ENCODE measurements at regions not wholly inside any gene's neighbourhood (a gene's known extent, or its start where the extent isn't known, plus 50 kb on each side); places are given as distances from the start of the nearest gene placed in this dataset.

DNA sequence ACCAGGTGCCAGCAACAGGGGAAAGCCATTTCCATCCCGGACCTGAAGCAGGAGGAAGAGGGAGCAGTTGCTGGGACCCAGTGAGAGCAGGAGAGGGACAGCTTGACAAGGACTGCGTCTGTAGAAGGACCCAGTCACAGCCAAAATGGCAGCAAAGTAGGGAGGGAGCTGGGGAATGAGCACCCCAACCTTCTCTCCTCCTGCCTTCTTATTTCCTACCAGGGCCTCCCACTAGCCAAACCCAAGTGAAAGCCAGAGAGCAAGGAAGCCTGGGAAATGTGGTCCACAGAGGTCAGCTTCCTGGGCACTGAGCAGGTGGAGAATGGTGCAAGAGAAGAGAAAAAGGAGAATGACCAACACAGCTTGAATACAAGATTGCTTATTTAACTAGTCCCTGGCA is 108.5 kb upstream of the MYL2 start:
- H4K20me1 ChIP-seq (ENCODE audit: insufficient read depth), result no peaks in the 10 kb centered on the region
- no peaks in the 10 kb centered on the region for H3K27me3 ChIP-seq (ENCODE audit: insufficient read depth, low read depth)
- H3K36me3 ChIP-seq (ENCODE audit: insufficient read depth), result no peaks in the 10 kb centered on the region
- H3K79me2 ChIP-seq (ENCODE audit: insufficient read depth, low read depth), result no peaks in the 10 kb centered on the region
- H2AFZ ChIP-seq (ENCODE audit: low read depth), result no peak overlapping the region
- H3K9ac ChIP-seq, result no peak overlapping the region
- H3K4me3 ChIP-seq (IDR thresholded peaks at IDR 0.05; ENCODE audit: insufficient read depth, low read depth, low read length), result no peak overlapping the region
- H3K27ac ChIP-seq, result no peak overlapping the region
- H3K4me2 ChIP-seq, result no peak overlapping the region
- TF ChIP-seq, protein P1, sequence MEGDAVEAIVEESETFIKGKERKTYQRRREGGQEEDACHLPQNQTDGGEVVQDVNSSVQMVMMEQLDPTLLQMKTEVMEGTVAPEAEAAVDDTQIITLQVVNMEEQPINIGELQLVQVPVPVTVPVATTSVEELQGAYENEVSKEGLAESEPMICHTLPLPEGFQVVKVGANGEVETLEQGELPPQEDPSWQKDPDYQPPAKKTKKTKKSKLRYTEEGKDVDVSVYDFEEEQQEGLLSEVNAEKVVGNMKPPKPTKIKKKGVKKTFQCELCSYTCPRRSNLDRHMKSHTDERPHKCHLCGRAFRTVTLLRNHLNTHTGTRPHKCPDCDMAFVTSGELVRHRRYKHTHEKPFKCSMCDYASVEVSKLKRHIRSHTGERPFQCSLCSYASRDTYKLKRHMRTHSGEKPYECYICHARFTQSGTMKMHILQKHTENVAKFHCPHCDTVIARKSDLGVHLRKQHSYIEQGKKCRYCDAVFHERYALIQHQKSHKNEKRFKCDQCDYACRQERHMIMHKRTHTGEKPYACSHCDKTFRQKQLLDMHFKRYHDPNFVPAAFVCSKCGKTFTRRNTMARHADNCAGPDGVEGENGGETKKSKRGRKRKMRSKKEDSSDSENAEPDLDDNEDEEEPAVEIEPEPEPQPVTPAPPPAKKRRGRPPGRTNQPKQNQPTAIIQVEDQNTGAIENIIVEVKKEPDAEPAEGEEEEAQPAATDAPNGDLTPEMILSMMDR (conservative IDR thresholded peaks at IDR 0.05; ENCODE audit: low read depth, low read length), result no peak
- no peaks in the 10 kb centered on the region for H3K4me1 ChIP-seq (ENCODE audit: low read depth, poor library complexity, severe bottlenecking)

DNA sequence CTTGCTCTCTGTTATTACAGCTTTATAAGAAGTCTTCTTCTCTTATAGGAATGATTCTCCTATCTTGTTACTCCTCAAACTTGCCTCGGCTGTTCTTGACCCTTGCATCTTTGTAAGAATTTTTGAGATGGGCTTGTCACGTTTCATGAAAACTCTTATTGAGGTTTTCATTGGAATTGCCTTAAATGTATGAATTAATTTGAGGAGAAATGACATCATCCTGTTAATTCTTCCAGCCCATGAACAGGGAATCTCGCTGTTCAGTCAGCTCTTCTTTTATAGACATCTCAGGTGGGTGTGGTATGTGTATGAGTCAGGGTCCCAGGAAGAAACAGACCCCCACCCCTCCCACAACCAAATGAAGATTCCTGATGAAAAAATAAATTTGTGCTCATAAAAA is 107.1 kb upstream of the MYL2 start:
- Histone ChIP-seq H3K27me3 (ENCODE audit: insufficient read depth, low read depth) (no peaks in the 10 kb centered on the region), H3K79me2 (ENCODE audit: insufficient read depth, low read depth) (no peaks in the 10 kb centered on the region)

DNA sequence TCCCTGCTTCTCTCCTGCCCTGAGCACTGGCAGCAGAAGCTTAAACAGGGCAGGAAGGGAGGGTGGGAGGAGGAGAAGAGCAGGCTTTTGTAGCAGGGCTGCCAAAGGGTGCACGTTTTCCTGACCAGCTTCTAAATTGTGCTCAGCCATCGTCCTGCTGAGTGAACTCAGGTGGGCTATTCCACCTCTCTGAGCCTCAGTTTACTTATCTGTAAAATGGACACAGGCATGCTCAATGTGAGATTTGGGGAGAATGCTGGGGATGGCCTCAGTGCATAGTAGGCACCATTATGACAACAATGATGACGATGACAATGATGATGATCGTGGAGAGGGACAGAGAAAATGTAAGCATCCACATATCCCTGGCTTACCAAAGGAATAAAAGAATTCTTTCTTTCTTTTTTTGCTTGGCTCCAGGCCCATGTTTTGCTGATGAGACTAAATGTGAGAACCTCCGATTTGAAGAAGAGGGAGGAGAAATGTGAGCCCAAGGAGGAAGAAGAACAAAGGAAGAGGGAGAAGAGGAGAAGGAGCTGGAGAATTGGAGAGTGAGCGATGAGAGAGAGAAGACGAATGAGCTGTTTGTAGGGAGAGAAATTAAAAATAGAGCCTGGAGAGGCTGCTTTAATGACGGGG is 105.5 kb upstream of the MYL2 start:
- H3K4me1 ChIP-seq (ENCODE audit: low read depth, poor library complexity, severe bottlenecking), result no peaks in the 10 kb centered on the region
- H3K36me3 ChIP-seq (ENCODE audit: insufficient read depth), result no peaks in the 10 kb centered on the region
- no peak overlapping the region for H3K27ac ChIP-seq
- TF ChIP-seq, protein P1 (conservative IDR thresholded peaks at IDR 0.05; ENCODE audit: low read depth, low read length), result no peak
- no peak overlapping the region for H3K9ac ChIP-seq
- no peaks in the 10 kb centered on the region for H3K79me2 ChIP-seq (ENCODE audit: insufficient read depth, low read depth)
- no peak overlapping the region for H2AFZ ChIP-seq (ENCODE audit: low read depth)
- no peaks in the 10 kb centered on the region for H3K27me3 ChIP-seq (ENCODE audit: insufficient read depth, low read depth)
- H3K4me2 ChIP-seq, result no peak overlapping the region
- H3K4me3 ChIP-seq (IDR thresholded peaks at IDR 0.05; ENCODE audit: insufficient read depth, low read depth, low read length), result no peak overlapping the region
- no peaks in the 10 kb centered on the region for H4K20me1 ChIP-seq (ENCODE audit: insufficient read depth)

More for the DNA sequence above, 107.1 kb upstream of the MYL2 start:
- H3K4me2 ChIP-seq, result no peak overlapping the region
- no peak overlapping the region for H3K9ac ChIP-seq
- H4K20me1 ChIP-seq (ENCODE audit: insufficient read depth), result no peaks in the 10 kb centered on the region
- H3K27ac ChIP-seq, result no peak overlapping the region
- TF ChIP-seq, protein P1 (conservative IDR thresholded peaks at IDR 0.05; ENCODE audit: low read depth, low read length), result no peak
- no peak overlapping the region for H2AFZ ChIP-seq (ENCODE audit: low read depth)
- H3K4me1 ChIP-seq (ENCODE audit: low read depth, poor library complexity, severe bottlenecking), result no peaks in the 10 kb centered on the region
- no peak overlapping the region for H3K4me3 ChIP-seq (IDR thresholded peaks at IDR 0.05; ENCODE audit: insufficient read depth, low read depth, low read length)
- no peaks in the 10 kb centered on the region for H3K36me3 ChIP-seq (ENCODE audit: insufficient read depth)

DNA sequence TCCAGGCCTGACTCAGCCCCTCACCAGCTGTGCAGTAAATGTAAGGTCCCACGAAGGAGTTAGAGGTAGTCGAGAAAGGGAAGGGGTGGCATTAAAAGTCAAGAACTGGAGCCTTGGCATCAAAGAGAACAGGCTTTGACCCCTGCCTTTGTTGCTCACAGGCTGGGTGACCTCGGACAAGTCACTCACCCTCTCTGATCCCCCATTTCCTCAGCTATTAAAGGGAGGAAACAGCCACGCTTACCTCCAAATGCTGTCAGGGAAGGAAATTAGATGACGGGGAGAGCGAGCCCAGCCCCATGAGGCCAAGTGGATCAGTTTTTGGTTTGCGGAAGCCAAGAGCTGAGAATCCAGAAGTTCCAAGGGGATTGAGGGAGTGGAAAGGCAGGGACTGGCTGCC is 104.9 kb upstream of the MYL2 start:
- no peak overlapping the region for H3K4me2 ChIP-seq
- no peaks in the 10 kb centered on the region for H4K20me1 ChIP-seq (ENCODE audit: insufficient read depth)
- no peak overlapping the region for H3K9ac ChIP-seq
- no peaks in the 10 kb centered on the region for H3K4me1 ChIP-seq (ENCODE audit: low read depth, poor library complexity, severe bottlenecking)
- TF ChIP-seq, protein P1 (conservative IDR thresholded peaks at IDR 0.05; ENCODE audit: low read depth, low read length), result no peak
- H3K27me3 ChIP-seq (ENCODE audit: insufficient read depth, low read depth), result no peaks in the 10 kb centered on the region
- no peak overlapping the region for H3K4me3 ChIP-seq (IDR thresholded peaks at IDR 0.05; ENCODE audit: insufficient read depth, low read depth, low read length)
- H3K27ac ChIP-seq, result no peak overlapping the region
- H2AFZ ChIP-seq (ENCODE audit: low read depth), result no peak overlapping the region
- H3K36me3 ChIP-seq (ENCODE audit: insufficient read depth), result no peaks in the 10 kb centered on the region
- no peaks in the 10 kb centered on the region for H3K79me2 ChIP-seq (ENCODE audit: insufficient read depth, low read depth)
